ENCODE measurements at regions not wholly inside any gene's neighbourhood (a gene's known extent, or its start where the extent isn't known, plus 50 kb on each side); places are given as distances from the start of the nearest gene placed in this dataset.

DNA sequence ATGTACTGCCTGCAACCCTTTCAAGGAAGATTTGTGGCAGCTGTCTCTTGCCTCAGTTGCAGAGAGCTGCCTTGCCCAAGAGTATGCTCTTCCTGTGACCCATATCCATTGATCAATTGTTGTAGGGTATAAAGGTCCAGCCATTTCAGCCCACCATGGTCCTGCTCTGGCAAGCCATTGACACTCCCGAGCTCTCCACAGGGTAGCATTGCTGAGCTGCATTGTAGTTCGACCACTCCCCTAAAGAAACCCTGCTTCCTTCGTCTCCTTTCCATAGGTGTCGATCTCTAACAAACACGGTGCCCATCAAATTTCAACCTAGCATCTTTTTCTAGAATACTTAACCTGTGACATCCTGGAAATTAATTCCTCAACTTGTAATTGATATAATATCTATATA, 104.9 kb upstream of the NDUFV2 start:
- Histone ChIP-seq H2AFZ (ENCODE audit: low read depth, low read length) (no peak overlapping the region), H3K4me2 (ENCODE audit: insufficient read depth, low read length) (no peak overlapping the region), H3K9ac (ENCODE audit: low read depth, low read length) (no peak overlapping the region), H3K4me1 (ENCODE audit: insufficient read depth, low read length) (no peaks in the 10 kb centered on the region), H4K20me1 (ENCODE audit: insufficient read depth, low read length) (no peaks in the 10 kb centered on the region), H3K4me3 (ENCODE audit: low read depth in 1 of 2, low read length in 2 of 2) (no peak overlapping the region), H3K79me2 (ENCODE audit: insufficient read depth, low read length) (no peaks in the 10 kb centered on the region), H3K27ac (ENCODE audit: low read length) (no peak overlapping the region), H3K9me3 (ENCODE audit: insufficient read depth, low read length, severe bottlenecking) (no peaks in the 10 kb centered on the region), H3K27me3 (ENCODE audit: insufficient read depth, low read length, poor library complexity) (no peaks in the 10 kb centered on the region), H3K36me3 (ENCODE audit: insufficient read depth, low read length) (no peaks in the 10 kb centered on the region)
- no peak for ATAC-seq (ENCODE audit: insufficient read depth, low read depth)
- TF ChIP-seq, protein P1, sequence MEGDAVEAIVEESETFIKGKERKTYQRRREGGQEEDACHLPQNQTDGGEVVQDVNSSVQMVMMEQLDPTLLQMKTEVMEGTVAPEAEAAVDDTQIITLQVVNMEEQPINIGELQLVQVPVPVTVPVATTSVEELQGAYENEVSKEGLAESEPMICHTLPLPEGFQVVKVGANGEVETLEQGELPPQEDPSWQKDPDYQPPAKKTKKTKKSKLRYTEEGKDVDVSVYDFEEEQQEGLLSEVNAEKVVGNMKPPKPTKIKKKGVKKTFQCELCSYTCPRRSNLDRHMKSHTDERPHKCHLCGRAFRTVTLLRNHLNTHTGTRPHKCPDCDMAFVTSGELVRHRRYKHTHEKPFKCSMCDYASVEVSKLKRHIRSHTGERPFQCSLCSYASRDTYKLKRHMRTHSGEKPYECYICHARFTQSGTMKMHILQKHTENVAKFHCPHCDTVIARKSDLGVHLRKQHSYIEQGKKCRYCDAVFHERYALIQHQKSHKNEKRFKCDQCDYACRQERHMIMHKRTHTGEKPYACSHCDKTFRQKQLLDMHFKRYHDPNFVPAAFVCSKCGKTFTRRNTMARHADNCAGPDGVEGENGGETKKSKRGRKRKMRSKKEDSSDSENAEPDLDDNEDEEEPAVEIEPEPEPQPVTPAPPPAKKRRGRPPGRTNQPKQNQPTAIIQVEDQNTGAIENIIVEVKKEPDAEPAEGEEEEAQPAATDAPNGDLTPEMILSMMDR (IDR thresholded peaks at IDR 0.05; ENCODE audit: borderline replicate concordance, extremely low read depth, low read length, poor library complexity, severe bottlenecking), result no peak
- TF ChIP-seq EZH2 (IDR thresholded peaks at IDR 0.05; ENCODE audit: borderline replicate concordance, low read depth, low read length, severe bottlenecking), result no peak
- DNase-seq, result no peak

DNA sequence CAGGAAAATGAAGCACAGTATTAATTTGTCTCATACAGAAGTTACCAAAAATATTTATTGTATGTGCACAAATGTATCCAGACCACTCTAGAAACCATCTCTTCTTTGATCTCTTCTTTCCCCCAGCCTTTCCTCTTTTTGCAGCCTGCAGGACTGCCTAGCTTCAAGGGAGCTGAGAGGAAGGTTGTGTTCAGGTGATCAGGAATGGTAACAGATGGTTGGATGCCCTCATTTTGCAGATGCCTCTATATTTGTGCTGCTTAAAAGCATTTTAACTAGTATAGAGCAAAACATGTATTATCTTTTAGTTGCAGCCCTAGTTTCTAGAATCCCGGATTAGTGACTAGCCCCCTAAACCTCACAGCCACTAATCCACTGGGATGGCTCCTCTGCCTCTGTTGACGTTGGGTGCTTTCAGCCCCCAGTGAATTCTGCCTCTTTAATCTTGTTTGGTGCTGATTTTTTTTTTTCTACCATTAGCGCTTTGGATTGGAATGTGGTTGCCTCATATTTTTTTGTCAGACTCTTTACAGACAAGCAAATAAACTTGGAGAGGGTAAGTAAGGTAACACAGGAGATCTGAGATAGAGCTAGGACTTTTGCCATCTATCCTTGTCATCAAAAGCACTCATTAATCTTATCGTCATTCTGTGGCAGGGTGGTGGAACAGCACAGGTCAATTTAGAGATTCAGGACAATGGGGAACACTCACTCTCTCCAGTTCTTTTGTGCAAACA, 103.8 kb upstream of the NDUFV2 start:
- Histone ChIP-seq H3K9me3 (ENCODE audit: insufficient read depth, low read length, severe bottlenecking) (no peaks in the 10 kb centered on the region), H4K20me1 (ENCODE audit: insufficient read depth, low read length) (no peaks in the 10 kb centered on the region), H3K9ac (ENCODE audit: low read depth, low read length) (no peak overlapping the region), H3K27ac (ENCODE audit: low read length) (no peak overlapping the region), H3K36me3 (ENCODE audit: insufficient read depth, low read length) (no peaks in the 10 kb centered on the region), H3K4me2 (ENCODE audit: insufficient read depth, low read length) (no peak overlapping the region), H3K4me3 (ENCODE audit: low read depth in 1 of 2, low read length in 2 of 2) (no peak overlapping the region), H2AFZ (ENCODE audit: low read depth, low read length) (no peak overlapping the region), H3K79me2 (ENCODE audit: insufficient read depth, low read length) (no peaks in the 10 kb centered on the region), H3K4me1 (ENCODE audit: insufficient read depth, low read length) (no peaks in the 10 kb centered on the region), H3K27me3 (ENCODE audit: insufficient read depth, low read length, poor library complexity) (no peaks in the 10 kb centered on the region)
- TF ChIP-seq, protein P1 (IDR thresholded peaks at IDR 0.05; ENCODE audit: borderline replicate concordance, extremely low read depth, low read length, poor library complexity, severe bottlenecking), result no peak
- no peak for TF ChIP-seq EZH2 (IDR thresholded peaks at IDR 0.05; ENCODE audit: borderline replicate concordance, low read depth, low read length, severe bottlenecking)
- no peak for ATAC-seq (ENCODE audit: insufficient read depth, low read depth)
- no peak for DNase-seq

DNA sequence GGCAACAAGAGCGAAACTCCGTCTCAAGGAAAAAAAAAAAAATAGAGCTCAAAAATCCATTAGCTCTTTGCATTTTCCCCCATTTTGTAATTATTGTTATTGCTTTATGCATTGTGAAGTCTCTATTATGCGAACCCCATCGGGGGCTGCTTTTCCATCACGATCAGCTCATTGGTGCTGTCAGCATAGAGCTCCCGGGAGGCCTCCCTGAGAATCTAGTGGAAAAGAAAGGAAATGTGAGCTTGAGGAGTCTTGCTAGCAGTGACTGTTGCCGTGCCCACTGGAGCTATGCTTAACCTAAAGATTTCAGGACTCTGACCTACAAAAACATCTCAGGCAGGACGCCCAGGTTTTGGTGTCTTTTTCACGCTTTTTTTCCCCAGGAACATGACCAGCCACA, 102.6 kb upstream of the NDUFV2 start:
- H3K36me3 ChIP-seq (ENCODE audit: insufficient read depth, low read length), result no peaks in the 10 kb centered on the region
- H3K4me1 ChIP-seq (ENCODE audit: insufficient read depth, low read length), result no peaks in the 10 kb centered on the region
- no peak overlapping the region for H3K4me2 ChIP-seq (ENCODE audit: insufficient read depth, low read length)
- TF ChIP-seq, protein P1 (IDR thresholded peaks at IDR 0.05; ENCODE audit: borderline replicate concordance, extremely low read depth, low read length, poor library complexity, severe bottlenecking), result no peak
- ATAC-seq (ENCODE audit: insufficient read depth, low read depth) (no peak), DNase-seq (no peak)
- H3K27ac ChIP-seq (ENCODE audit: low read length), result no peak overlapping the region
- no peaks in the 10 kb centered on the region for H3K27me3 ChIP-seq (ENCODE audit: insufficient read depth, low read length, poor library complexity)
- no peak overlapping the region for H3K9ac ChIP-seq (ENCODE audit: low read depth, low read length)
- H3K79me2 ChIP-seq (ENCODE audit: insufficient read depth, low read length), result no peaks in the 10 kb centered on the region
- H3K9me3 ChIP-seq (ENCODE audit: insufficient read depth, low read length, severe bottlenecking), result no peaks in the 10 kb centered on the region
- no peak overlapping the region for H2AFZ ChIP-seq (ENCODE audit: low read depth, low read length)
- no peaks in the 10 kb centered on the region for H4K20me1 ChIP-seq (ENCODE audit: insufficient read depth, low read length)
- H3K4me3 ChIP-seq (ENCODE audit: low read depth in 1 of 2, low read length in 2 of 2), result no peak overlapping the region

Data from DND-41 (cell line).